Left kidney (tissue), 1 donor: ENCODE measurements at regions not wholly inside any gene's neighbourhood (a gene's known extent, or its start where the extent isn't known, plus 50 kb on each side); places are given as distances from the start of the nearest gene placed in this dataset.

ENCODE experiments used
- DNase-seq: peaks from one replicate; pipeline ENCODE4 v3.0.0-alpha.2; 2013

DNA sequence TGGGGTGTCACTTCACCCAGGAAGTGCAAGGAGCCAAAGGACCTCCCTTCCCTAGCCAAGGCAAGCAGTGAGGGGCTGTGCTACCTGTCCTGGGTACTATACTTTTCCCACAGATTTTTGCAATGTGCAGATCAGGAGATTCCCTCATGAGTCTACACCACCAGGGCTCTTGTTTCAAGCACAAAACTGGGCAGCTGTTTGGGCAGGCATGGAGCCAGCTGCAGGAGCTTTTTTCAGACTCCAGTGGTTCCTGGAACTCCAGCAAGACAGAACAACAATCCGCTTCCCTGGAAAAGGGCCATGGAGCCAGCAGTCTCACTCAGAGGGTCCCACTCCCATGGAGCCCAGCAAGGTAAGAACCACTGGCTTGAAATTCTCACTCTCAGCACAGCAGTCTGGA is 1649.6 kb downstream of the LRRC4C start:
- no peak for DNase-seq

DNA sequence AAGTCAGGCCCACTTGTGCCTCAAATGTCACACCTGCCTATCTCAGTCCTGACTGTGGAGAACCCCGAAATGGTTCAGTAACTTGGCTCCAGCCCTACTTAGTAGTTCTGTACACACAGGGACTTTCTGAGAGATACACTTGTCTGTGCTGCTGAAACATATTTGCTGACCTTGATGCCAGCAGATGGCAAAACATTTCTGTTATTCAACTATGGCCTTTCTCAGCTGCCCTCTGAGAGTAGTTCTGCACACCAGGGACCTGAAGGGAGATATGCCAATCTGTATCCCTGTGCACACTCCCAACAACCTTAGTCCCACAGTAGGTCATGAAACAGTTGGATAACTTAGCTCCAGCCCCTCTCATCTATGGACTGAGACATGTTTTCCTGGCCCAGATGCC is 1651.5 kb downstream of the LRRC4C start:
- DNase-seq, result no peak

DNA sequence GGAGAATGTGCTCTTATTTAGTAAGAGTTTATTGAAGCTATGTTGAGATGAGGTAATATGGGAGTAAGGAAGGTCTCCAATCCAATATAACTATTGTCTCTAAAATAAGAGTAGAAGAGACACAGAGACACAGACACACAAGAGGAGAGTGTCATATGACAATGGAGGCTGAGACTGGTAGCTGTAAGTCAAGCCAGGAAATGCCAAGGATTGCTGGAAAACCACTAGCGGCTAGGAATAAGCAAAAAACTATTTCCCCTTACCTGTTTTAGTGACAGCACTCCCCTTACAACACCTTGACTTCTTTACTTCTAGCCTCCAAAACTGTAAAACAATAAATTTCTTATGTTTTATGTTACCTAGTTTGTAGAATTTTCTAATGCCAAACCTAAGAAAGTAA is 1652.8 kb downstream of the LRRC4C start:
- no peak for DNase-seq

DNA sequence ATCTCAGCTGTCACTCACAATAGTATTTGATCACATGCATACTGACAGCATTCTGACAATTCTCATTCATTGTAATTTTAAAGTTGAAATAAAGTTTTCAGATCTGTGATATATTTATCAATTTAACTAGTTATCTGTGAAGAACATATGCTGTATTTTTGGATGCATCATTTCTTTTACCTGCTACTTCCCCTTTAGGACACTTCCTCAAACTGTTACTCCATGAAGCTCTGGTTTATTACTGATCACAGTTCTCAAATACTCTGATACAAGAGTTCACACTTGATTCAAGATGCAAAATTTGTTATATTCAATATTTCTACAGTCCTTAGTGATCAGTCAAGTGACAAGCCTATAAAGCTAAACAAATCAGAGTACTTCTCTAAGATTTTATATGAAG is 1655.2 kb downstream of the LRRC4C start:
- DNase-seq, result no peak

DNA sequence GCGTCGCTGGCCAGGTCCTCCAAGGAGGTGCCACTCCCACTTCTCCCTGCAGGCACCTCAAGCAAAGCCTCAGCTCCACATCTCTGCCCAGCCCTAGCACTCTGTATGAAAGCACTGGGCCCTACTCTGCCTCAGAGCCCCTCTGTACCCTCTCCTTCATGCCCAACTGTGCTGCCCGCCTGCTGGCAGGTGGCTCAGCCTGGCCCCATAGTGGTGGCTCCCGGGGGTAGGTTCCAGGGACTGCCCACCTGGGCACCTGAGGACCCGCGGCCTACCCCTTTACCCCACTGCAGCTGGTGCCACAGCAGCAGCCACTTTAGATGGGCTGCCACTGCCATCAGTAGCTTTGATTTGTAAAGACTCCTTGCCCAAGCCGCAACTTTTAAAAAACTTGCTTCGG is 1672.8 kb downstream of the LRRC4C start:
- no peak for DNase-seq

DNA sequence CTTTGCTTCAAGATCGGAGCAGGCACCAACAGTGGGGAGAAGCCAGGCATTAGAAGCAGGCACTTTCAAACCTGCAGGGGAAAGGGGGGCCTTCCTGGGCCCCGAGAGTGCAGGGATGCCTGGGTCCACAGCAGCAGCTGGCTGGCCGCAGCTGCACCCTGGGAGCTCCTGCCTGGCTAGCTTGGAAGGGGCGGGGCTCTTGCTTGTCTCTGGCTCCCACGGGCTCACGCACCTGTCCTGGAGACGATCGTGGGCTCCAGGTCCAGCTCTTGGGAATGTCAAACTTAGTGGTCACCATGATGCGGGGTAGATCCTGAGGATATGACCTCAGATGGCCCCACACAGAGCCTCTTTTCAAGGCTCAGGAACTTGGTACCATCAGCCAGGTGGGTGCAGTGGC is 1673.2 kb downstream of the LRRC4C start:
- DNase-seq, result no peak

DNA sequence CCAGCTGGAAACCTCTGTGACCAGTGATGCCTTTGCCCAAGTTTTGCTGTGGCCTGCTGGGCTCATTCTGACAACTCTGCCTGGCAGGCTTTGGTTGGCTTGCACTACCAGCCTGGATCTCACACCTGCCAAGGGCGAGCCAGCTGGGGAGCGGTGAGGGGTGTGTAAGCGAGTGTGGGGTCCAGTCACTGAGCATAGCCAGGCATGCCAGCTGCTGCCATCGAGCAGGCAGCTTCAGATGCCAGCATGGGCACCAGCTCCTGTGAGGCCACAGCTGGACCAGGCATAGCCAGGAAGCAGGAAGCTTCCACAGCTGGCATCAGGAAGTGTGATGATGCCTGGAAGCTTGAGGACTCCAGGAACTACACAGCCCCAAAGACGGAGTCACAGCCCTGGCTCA is 1674.6 kb downstream of the LRRC4C start:
- no peak for DNase-seq

DNA sequence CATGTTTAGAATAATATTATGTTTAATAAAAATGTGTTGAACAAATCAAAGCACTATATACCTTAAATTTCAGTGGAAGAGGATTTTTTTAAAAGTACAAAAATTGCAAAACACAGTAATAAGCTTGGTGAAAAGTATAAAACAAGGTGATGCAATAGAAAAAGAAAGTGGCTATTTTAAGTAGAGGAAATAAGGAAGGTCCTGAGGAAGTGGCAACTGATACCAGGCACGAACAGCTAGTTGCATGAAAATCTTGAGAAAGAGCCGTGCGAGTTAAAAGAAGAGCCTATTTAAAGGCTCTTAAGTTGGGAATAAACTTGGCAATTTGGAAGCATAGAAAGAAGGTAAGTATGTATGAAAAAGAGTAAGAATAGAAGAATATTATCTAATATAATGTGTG is 1679.3 kb downstream of the LRRC4C start:
- DNase-seq, result no peak

DNA sequence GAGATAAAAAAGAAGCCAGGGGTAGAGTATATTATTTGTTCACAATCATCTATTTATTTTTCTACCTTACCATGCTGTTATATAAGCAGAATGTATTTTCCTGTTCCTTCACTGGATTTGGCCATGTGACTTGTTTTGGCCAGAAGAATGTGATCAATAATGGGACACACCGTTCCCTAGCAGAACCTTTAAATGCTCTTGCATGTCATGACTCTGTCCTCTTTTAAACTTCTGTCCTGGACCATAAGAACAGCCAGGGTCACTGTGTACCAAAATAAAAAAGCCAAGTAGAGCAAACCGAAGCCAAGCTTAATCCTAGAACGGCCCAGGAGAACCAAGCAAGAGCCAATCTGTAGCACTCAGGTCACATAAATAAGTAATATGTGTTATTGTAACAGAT is 1682.4 kb downstream of the LRRC4C start:
- DNase-seq, result no peak

DNA sequence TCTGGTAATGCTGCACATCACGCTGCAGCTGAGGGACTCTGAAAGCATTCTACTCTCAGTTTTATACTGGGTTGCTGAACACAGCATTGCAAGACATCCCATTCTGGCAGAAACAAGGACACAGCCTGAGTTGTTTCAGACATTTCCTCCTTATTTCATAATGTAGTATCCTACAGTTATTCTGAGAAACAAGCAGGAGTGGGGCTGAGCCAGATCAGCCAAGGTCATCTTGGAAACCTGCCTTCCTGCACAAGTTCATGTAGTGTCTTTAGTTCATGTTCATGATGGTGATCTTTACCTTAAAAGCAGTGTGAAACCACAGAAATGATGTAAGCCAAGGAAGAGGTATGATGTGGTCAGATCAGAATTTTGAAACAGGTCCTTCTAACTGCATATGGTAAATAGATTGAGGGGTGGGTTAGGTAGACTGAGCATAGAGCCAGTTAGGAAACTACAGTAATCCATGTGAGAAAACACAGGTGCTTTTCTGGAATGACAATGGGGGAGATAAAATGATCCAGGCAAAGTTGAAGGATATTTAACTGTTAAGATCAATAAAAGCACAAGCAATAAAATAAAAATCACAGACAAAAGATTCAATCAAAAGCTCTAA is 1686.8 kb downstream of the LRRC4C start:
- no peak for DNase-seq

DNA sequence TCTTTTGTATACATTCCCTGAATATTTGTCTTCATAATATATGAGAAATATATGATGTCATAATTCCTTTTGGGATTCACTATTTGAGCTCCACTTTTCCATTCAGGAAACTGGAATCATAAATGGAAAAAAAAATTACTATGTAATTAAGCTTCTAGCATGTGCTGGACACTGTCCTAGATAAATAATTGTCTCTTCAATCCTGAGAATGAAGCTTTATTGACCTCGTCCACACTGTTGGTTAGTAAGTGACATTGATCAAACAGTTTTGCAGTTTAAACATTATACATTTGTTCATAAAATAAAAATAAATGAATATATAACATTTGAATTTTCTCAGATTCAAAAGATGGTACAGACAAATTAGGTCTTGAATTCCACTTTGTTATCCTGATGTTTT is 1691.2 kb downstream of the LRRC4C start:
- DNase-seq, result no peak

DNA sequence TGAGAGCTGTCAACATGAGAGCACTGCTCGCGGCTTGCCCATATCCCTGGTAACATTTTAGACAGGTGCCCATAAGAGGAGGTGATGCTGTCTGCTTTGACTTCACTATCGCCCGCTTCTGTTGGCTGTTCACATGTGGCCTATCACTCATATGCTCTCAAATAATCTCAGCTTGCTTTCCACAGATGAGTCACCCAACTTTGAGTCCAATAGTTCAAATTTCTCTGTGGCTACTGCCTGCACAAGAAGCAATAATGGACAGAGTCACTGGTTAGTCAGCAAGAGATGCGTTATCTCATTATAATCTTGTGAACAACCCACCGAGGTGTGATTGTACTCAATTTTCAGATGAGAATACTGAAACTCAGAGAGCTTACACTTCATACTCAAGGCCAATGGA is 1714.1 kb downstream of the LRRC4C start:
- no peak for DNase-seq

DNA sequence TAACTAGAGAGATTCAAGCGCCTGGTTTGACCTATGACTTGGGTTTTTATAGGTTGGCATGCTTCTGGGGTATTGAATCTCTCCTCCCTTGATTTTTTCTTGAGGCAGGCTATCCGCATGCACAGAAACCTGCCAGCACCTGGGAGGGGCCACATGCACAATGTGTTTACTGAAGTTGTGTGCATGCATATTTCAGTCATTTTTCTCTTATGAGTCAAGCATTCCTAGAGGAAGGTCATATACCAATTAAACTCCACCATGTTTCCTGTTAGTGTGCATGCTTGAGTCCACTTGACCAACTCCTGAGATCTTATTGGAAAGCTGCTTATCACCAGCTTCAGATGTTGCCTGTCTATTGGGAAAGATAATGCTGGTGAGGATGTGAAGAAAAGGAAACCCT is 1718.4 kb downstream of the LRRC4C start:
- DNase-seq, result no peak

DNA sequence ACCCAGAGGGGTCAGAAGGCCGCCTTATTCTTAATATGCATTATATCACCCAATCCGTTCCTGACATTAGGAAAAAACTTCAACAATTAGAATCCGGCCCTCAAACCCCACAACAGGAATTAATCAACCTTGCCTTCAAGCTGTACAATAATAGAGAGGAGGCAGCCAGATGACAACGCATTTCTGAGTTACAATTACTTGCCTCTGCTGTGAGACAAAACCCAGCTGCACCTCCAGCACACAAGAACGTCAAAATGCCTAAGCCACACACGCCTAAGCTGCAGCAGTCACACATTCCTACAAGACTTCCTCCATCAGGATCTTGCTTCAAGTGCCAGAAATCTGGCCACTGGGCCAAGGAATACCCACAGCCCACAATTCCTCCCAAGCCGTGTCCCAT is 1723.1 kb downstream of the LRRC4C start:
- peak; percentile 20 for DNase-seq

DNA sequence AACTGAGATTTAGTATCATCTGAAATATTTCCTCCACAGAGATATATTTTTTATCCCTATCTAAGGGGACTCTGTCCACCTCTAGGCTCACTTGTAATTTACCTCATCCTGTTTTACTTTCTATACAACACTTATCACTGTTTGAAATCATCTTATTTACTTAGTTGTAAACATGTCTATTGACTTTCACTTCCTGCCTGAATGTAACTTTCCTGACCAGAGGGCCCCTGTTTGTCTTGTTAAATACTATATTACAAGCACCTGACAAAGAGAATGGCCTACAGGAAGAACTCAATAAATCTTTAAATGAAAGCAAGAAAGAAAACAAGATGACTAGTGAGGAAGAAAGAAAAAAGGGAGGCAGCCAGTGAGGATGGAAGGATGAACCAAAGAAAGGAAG is 1727.5 kb downstream of the LRRC4C start:
- peak; percentile 14 for DNase-seq

DNA sequence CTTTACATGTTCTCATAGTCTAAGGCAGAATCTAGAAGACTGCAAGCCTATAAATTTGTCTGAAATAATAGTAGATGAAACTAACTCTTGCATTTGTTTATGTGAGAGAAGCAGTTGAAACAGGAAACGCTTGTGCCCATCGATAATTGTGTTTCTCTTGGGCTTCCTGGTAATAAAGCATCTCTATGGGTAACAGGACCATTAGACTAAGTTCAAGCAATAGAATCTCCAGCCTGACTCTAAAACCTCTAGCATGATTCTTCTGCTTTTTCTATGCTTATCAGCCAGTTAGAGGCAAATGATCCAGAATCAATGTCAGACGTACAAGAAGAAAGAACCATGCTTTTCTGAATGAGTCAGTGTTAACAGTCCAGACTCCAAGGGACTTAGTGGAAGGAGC is 1734.4 kb downstream of the LRRC4C start:
- no peak for DNase-seq

DNA sequence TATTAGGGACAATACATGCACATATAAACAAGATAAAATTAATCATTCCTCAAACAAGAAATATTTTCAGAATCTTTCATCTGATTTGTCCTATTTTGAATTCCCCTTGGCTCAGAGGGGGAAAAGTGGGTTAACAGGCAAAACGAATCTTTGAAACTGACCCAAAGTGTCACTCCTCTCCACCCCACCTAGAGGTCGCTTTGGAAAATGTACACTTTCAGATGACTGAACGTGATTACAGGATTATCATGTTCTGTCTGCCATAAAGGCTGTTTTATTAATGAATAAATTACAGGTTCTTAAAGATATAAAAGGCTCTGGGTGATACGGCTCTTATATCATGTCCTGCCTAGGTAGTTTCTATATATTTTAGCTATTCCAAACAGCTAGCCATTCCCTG is 1735.0 kb downstream of the LRRC4C start:
- DNase-seq, result no peak

DNA sequence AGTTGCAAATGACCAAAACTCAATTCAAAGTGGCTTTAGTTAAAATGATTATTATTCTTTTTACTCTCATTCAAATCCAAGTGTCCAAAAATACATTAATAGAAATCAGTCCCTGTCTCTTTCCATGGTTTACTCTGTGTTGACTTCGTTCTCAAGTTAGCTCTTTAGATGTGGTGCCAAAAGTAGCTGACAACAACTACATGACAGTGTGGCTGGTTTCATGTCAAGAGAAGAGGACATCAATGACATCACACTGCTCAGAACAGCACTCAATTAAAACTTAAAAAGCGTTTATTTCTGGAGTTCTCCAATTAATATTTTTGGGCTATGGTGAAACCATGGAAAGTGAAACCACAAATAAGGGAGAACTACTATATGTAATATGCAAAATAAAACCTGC is 1746.9 kb downstream of the LRRC4C start:
- no peak for DNase-seq

DNA sequence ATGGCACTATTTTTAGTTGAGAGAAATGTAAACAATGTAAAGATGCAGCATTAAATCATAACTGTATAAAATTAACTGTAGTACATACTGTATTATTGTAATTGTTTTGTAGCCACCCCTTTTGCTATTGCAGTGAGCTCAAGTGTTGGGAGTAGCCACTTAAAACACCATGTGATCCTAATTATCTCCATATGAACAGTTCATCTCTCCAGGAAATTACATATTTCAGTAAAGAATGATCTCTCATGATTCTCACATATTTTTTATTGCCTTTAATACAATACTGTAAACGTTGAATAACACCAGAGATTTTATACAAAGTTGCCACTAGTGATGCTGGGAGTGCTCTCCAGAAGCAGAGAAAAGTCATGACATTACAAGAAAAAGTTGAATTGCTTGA is 1768.6 kb downstream of the LRRC4C start:
- no peak for DNase-seq

DNA sequence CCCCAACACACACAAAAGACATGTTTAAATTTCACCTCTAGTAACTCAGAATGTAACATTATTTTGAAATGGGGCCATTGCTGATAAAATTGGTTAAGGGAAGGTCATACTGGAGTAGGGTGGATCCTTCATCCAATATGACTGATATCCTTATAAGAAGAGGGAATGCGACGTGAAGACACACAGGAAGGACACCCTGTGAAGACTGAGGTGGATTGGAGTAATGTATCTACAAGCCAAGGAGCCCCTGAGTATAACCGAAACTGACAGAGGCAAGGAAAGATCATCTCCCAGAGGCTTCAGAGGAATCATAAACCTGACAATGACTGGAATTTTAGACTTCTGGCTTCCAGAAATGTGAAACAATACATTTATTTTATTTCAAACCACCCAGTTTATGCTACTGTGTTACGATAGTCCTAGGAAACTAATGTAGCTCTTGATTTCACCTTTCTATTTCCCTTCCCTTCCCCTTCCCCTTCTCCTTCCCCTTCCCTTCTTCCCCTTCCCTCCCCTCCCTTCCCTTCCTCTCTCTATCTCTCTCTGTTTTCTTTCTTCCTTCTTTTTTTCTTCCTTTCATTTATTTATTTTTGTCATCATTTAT is 1775.4 kb downstream of the LRRC4C start:
- no peak for DNase-seq

DNA sequence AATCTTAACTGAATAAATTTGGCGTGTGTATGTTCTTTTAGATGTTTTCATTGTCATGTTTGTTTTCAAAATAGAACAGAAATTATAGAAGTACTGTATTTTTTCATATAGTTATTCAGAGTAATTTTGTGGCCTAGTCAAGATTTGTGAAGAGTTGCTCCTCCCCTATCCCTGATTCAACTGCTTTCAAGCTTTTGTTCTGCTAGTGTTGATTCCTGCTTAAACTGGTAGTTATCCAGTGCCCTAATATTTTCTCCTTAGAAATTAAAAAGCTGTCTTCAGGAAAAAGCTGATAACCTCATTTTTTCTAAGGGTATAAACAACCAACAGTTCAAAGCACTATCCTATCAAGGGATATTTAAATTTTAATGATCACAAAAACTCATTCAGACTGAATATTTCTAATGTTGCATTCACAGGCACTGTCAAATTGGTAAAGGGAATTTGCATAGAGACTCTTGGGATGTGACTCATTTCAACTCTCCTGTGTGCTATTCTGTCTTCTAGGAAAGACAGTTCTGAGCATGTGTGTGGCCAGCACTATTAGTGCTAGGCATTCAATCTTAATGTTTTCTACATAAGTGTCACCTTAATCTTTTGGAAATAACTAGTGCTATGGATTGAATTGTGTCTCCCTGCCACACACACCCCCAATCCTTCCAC is 1776.0 kb downstream of the LRRC4C start:
- no peak for DNase-seq

DNA sequence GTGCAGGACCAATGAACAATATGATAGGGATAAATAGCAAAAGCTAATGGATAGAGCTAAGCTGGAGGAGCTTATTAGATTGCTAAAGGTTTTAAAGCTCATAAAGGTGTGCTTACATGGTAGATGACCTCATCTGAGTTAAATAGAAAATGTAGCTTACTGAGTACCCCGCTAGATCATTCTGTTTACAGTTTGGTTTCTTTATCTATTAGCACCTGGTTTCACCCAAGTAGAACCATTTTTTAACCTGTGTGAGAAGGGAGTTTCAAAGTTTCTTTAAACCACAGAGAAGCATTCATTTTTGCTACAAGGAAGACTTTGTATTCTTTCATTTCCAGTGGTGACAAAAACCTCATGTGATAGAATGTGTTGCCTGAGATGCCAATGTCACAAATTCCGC is 1778.0 kb downstream of the LRRC4C start:
- no peak for DNase-seq

DNA sequence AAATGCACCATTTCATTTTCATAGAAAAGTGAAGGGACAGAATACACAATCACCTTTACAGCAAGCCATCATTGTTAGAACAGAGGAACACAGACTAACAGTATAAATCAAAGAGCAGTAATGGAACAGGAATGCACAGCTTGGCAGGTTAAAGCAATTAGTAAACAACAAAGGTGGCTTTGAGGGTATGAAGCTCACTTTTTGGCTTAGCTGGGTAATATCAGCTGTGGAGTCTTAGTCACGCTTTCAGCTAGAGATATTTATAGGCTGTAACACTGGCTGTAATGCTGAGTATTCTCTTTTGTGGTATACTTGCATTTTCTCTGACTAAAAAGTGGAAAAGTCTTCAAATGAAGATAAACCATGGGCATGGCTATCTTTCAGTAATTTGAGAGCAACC is 1780.5 kb downstream of the LRRC4C start:
- no peak for DNase-seq

DNA sequence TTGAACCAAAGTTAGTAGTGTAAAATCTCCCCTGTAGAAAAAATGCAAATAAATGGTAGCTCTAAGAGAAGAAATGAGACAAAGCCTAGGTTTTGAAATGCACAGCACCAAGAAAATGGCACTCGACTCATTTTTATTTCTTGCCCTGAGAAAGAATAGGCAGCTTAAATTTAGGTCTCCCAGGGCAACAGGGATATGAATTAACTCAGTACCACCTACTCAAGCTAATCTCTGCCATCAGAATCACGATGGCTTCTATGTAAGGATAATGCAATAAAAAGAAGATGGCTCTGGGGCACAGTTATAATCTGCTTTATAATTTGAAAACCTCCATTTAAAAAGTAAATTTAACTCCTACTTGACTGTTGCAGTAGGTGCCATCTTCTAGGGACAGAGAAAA is 1784.3 kb downstream of the LRRC4C start:
- no peak for DNase-seq
